ENCODE measurements at regions not wholly inside any gene's neighbourhood (a gene's known extent, or its start where the extent isn't known, plus 50 kb on each side); places are given as distances from the start of the nearest gene placed in this dataset.
"Not testable (repeated sequence)": the region's sequence is repeated elsewhere in the genome, so short reads cannot be mapped to it uniquely, and the experiment has no call there.

- no peaks in the 10 kb centered on the region for H3K9me3 Mint-ChIP-seq
- no peak for DNase-seq (ENCODE audit: low spot score)
- H3K27ac Mint-ChIP-seq, result no peak overlapping the region
- H3K27me3 Mint-ChIP-seq, result peaks cover 22 to 28% of the 10 kb centered on the region in 2 donors
- no peaks in the 10 kb centered on the region for H3K36me3 Mint-ChIP-seq
- ATAC-seq, result no peak
- H3K4me3 Mint-ChIP-seq, result no peak overlapping the region
- no peaks in the 10 kb centered on the region for H3K4me1 Mint-ChIP-seq (ENCODE audit: low read depth in 2 of 2)
Observed at GRCh38 chr1:48073798-48074530, 76.8 kb upstream of the TRABD2B start.

- no peak for ATAC-seq
- H3K27ac Mint-ChIP-seq, result no peak overlapping the region
- H3K4me3 Mint-ChIP-seq, result no peak overlapping the region
- no peaks in the 10 kb centered on the region for H3K4me1 Mint-ChIP-seq (ENCODE audit: low read depth in 2 of 2)
- H3K36me3 Mint-ChIP-seq, result no peaks in the 10 kb centered on the region
- H3K9me3 Mint-ChIP-seq, result no peaks in the 10 kb centered on the region
- H3K27me3 Mint-ChIP-seq, result peaks cover 23 to 24% of the 10 kb centered on the region in 2 donors
- no peak for DNase-seq (ENCODE audit: low spot score)
Observed at GRCh38 chr1:48071513-48071912, 74.3 kb upstream of the TRABD2B start.

GRCh38 chr1:48070396-48070750, 73.2 kb upstream of the TRABD2B start:
- DNase-seq (ENCODE audit: low spot score), result no peak
- Mint-ChIP-seq H3K27ac (no peak overlapping the region), H3K9me3 (no peaks in the 10 kb centered on the region), H3K36me3 (no peaks in the 10 kb centered on the region), H3K4me3 (no peak overlapping the region), H3K4me1 (ENCODE audit: low read depth in 2 of 2) (no peaks in the 10 kb centered on the region), H3K27me3 (peaks cover 18 to 21% of the 10 kb centered on the region in 2 donors)
- no peak for ATAC-seq

- peaks cover 14 to 19% of the 10 kb centered on the region in 2 donors for H3K27me3 Mint-ChIP-seq
- no peak overlapping the region for H3K4me3 Mint-ChIP-seq
- no peaks in the 10 kb centered on the region for H3K4me1 Mint-ChIP-seq (ENCODE audit: low read depth in 2 of 2)
- H3K9me3 Mint-ChIP-seq, result no peaks in the 10 kb centered on the region
- DNase-seq (ENCODE audit: low spot score) (no peak), ATAC-seq (no peak)
- H3K36me3 Mint-ChIP-seq, result no peaks in the 10 kb centered on the region
- H3K27ac Mint-ChIP-seq, result no peak overlapping the region
Observed at GRCh38 chr1:48069662-48070395, 72.6 kb upstream of the TRABD2B start.

GRCh38 chr1:48068206-48068605, 71.0 kb upstream of the TRABD2B start:
- no peak overlapping the region for H3K4me3 Mint-ChIP-seq
- ATAC-seq, result no peak
- H3K9me3 Mint-ChIP-seq, result no peaks in the 10 kb centered on the region
- H3K4me1 Mint-ChIP-seq (ENCODE audit: low read depth in 2 of 2), result no peaks in the 10 kb centered on the region
- no peak for DNase-seq (ENCODE audit: low spot score)
- no peaks in the 10 kb centered on the region for H3K36me3 Mint-ChIP-seq
- H3K27ac Mint-ChIP-seq, result no peak overlapping the region
- peaks cover 14 to 16% of the 10 kb centered on the region in 2 donors for H3K27me3 Mint-ChIP-seq

GRCh38 chr1:48066936-48067335, 69.8 kb upstream of the TRABD2B start:
- Mint-ChIP-seq H3K4me1 (ENCODE audit: low read depth in 2 of 2) (no peaks in the 10 kb centered on the region), H3K4me3 (no peak overlapping the region), H3K9me3 (no peaks in the 10 kb centered on the region), H3K27ac (no peak overlapping the region), H3K36me3 (no peaks in the 10 kb centered on the region), H3K27me3 (peaks cover 7 to 11% of the 10 kb centered on the region in 2 donors)
- DNase-seq (ENCODE audit: low spot score) (no peak), ATAC-seq (no peak)

GRCh38 chr1:48064693-48065092, 67.5 kb upstream of the TRABD2B start:
- peaks cover 7 to 11% of the 10 kb centered on the region in 2 donors for H3K27me3 Mint-ChIP-seq
- H3K9me3 Mint-ChIP-seq; ATAC-seq; H3K4me1 Mint-ChIP-seq (ENCODE audit: low read depth in 2 of 2); DNase-seq (ENCODE audit: low spot score); H3K27ac Mint-ChIP-seq; H3K36me3 Mint-ChIP-seq; H3K4me3 Mint-ChIP-seq: not testable (repeated sequence)

GRCh38 chr1:48062353-48062752, 65.2 kb upstream of the TRABD2B start:
- Mint-ChIP-seq H3K27ac (no peak overlapping the region), H3K36me3 (no peaks in the 10 kb centered on the region), H3K4me3 (no peak overlapping the region)

GRCh38 chr1:48061162-48062136, 64.3 kb upstream of the TRABD2B start:
- Mint-ChIP-seq H3K4me3 (no peak overlapping the region), H3K27me3 (peaks cover 9 to 13% of the 10 kb centered on the region in 2 donors), H3K4me1 (ENCODE audit: low read depth in 2 of 2) (no peaks in the 10 kb centered on the region), H3K9me3 (no peaks in the 10 kb centered on the region), H3K36me3 (no peaks in the 10 kb centered on the region), H3K27ac (no peak overlapping the region)
- DNase-seq (ENCODE audit: low spot score), result no peak
- no peak for ATAC-seq

More at GRCh38 chr1:48062353-48062752, 65.2 kb upstream of the TRABD2B start:
- no peaks in the 10 kb centered on the region for H3K9me3 Mint-ChIP-seq
- H3K4me1 Mint-ChIP-seq (ENCODE audit: low read depth in 2 of 2), result no peaks in the 10 kb centered on the region
- no peak for ATAC-seq
- H3K27me3 Mint-ChIP-seq, result peaks cover 5 to 13% of the 10 kb centered on the region in 2 donors
- no peak for DNase-seq (ENCODE audit: low spot score)

GRCh38 chr1:48059289-48059688, 62.1 kb upstream of the TRABD2B start:
- Mint-ChIP-seq H3K36me3 (no peaks in the 10 kb centered on the region), H3K4me1 (ENCODE audit: low read depth in 2 of 2) (no peaks in the 10 kb centered on the region), H3K4me3 (no peak overlapping the region), H3K27ac (no peak overlapping the region), H3K9me3 (no peaks in the 10 kb centered on the region), H3K27me3 (peaks cover 13 to 25% of the 10 kb centered on the region in 2 donors)
- ATAC-seq (no peak), DNase-seq (ENCODE audit: low spot score) (no peak)

GRCh38 chr1:48058135-48059025, 61.2 kb upstream of the TRABD2B start:
- Mint-ChIP-seq H3K36me3 (no peaks in the 10 kb centered on the region), H3K27ac (no peak overlapping the region), H3K4me1 (ENCODE audit: low read depth in 2 of 2) (no peaks in the 10 kb centered on the region), H3K27me3 (peaks cover 13 to 25% of the 10 kb centered on the region in 2 donors), H3K9me3 (no peaks in the 10 kb centered on the region), H3K4me3 (no peak overlapping the region)
- DNase-seq (ENCODE audit: low spot score) (no peak), ATAC-seq (no peak)

- Mint-ChIP-seq H3K4me1 (ENCODE audit: low read depth in 2 of 2) (no peaks in the 10 kb centered on the region), H3K27me3 (peaks cover 13 to 25% of the 10 kb centered on the region in 2 donors), H3K36me3 (no peaks in the 10 kb centered on the region), H3K4me3 (no peak overlapping the region), H3K27ac (no peak overlapping the region), H3K9me3 (no peaks in the 10 kb centered on the region)
- no peak for ATAC-seq
- no peak for DNase-seq (ENCODE audit: low spot score)
Observed at GRCh38 chr1:48057249-48057648, 60.1 kb upstream of the TRABD2B start.

Measured in natural killer cell treated with Interleukin-12 subunit alpha and Interleukin-12 subunit beta and Interleukin-15 and Interleukin-18, amount 100 ng/mL, for 72 hours (primary cell).